CD4-positive, alpha-beta T cell treated with Interleukin-4 for 1 hour (primary cell): ENCODE measurements at regions not wholly inside any gene's neighbourhood (a gene's known extent, or its start where the extent isn't known, plus 50 kb on each side); places are given as distances from the start of the nearest gene placed in this dataset.
"Not testable (repeated sequence)": the region's sequence is repeated elsewhere in the genome, so short reads cannot be mapped to it uniquely, and the experiment has no call there.

ENCODE experiments used
- DNase-seq, 2 donors: peaks; one replicate each; pipeline ENCODE4 v3.0.0-alpha.2; 2020 to 2022

DNA sequence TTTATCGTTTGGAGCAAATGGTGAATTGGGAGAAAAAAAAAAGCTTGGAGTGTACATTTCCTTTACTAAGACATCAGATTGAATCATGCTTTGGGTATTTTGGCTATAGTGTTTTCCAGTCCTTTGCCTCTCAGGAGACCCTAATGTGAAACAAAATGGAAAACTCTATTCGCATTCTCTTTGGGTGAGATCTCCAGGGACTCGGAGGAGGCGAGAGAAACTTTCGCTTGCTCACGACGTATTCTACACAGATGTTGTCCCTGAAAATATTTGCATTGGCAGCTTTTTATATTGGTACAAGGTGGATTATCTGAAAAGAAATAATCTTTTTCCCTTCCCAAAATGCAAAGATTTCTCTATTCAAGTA, 1240.1 kb upstream of the WWC1 start:
- no peak for DNase-seq

DNA sequence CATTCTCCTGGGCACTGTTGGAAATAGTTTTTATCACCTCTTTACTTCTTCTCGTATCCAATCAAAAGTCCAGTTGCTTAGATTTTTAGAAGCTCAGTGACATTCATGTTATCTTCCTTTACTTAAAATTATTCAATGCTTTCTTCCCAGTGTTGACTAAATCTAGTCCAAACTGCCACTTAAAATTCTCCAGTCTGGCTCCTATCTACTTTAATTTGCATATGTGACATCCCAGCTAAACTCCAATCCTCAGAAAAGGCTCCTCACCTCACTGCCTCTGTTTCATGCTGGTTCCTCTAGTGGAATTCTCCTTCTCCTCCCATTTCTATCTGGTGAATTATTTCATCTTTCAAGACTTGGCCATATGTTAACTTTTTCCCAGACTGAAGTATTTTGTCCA, 1238.7 kb upstream of the WWC1 start:
- DNase-seq = no peak

DNA sequence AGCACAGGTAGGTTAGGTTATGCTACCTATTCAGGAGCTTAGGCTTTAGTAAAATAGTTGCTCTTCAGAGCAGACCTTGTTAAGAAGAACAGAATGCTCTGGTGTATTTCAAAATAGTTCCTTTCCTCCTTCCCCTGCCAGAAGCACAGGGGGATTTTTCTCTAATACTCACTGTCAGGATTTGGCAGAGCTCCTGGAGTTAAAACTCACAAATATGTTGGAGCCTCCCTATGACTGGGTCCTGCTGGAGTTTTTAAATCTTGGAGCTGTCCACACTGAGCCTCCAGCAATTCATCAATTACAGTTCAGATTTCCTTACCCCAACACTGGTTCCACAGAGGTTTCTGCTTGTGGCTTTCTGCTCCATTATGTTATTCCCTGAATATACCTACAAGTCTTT, 1233.8 kb upstream of the WWC1 start:
- no peak for DNase-seq

DNA sequence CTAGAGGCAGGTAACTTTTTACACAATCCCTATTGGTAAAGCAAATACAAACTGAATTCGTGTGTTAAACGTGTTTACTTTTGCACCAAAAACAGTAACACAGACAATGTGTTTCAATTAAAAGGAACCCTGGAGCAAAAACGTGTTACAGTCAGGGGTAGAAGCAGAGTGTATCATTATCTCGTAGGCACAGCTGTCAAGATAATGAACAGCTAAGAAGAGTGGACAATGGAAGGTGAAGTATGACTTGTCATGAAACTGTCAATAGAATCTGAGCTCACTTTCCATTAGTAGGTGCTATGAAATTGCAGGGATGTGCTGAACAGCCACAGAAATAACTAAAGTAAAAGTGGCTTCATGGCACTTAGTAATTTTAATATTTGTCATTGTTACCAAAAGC, 1229.8 kb upstream of the WWC1 start:
- no peak for DNase-seq

DNA sequence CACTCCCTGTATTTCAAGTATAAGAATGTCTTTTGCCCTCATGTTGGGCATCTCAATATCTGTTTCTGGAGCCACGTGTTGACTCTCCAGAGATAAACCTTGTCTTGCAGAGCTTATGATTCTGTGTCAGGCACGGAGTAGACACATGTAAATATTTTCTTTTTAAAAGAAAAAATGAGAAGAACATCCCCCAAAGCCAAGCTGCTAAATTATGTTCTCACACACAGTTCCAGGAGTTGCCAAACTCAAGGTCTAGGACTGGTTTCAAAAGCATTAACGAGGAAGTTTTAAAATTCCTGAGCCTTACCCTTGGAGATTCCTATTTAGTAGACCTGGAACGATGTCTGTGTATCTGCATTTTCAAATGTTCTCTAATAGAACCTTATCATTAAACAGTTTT, 1228.3 kb upstream of the WWC1 start:
- DNase-seq = no peak

DNA sequence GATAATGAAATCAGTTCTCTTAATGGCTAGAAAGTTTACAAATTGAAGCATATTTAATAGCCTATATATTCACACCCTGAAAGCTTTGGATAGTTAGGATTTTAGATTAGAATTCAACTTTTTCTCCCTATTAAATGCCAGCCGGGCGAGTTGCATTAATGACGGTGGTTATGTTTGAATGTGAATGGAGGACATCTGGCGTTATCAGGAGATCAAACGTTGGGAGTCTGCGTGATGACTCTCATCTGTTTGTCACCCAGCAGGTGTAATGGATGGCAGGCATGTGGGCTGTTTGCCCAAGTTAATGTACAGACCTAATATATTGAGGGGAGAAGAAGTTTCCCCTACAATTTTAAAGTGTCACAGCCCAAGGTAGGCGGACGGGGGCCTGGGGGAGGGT, 1227.7 kb upstream of the WWC1 start:
- no peak for DNase-seq

DNA sequence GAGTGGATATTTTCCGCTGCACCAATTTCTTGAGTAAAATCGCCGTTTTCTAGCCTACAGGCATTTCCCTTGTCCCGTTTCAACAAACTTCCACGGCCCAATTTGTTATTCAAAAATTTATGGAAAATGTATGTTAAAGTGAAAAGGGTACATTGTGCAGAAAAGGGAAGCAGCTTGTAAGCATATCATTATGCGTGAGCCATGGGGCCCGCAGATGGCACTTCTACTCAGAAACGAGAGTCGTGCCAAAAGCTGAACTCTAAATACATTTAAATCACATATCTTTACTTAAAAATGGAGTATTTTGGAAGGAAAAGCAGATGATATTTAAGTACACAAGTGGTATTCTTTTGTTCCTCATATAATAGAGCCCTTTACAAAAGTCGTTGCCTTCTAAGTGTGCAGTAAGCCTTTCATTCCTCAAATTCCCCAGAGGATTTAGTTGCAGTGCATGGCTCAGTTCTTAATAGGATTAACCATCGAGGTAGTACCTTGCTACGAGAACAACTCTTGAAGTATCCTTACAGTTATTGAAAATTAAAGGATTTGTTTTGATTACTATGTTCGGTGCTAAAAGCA, 1227.2 kb upstream of the WWC1 start:
- no peak for DNase-seq

DNA sequence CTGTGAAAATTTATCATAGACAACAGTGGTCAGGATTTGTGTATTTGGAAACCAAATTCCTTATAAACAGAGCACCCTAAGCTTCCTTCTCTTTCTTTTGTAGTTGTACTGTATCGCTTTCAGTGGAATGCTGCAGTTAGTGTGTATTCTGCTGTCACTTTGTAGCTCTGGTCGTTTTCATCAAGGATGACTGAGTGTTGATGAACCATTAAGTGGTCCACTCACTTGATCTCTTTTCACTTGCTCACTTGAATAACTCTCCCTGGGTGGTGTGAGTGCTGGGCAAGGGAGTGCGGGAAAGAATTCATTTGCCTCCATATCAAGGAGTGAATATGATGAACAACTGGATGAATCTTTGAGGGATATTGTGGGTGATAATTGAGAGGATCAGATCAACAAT, 1225.7 kb upstream of the WWC1 start:
- DNase-seq = no peak

DNA sequence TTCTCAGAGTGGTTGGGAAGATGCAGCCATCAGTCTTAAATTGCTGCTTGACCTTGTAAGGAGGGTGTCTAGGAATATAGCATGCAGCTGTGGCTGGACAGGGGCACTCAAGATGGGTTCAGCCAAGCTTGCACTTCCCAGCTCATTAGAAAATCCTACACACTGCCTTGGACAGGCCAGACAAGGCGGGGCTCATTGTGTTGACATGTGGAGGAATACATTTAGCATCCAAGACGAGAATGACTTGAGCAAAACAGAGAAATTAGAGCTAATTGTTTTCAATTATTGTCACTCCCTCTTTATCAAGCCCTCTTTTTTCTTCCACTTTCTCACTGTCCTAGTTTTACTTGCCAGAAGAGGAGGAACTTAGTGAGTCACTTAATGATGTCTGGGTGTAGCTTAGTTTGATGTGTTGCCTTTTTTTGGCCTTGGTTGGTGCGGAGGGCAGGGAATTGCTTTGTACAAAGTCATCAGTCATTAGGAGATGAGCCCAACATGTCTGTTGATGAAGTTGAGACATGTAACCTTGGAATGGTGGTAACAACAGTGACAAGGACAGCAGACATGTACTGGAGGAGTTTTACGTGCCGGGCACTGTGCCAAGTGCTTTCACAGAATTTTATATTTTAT, 1219.3 kb upstream of the WWC1 start:
- DNase-seq = no peak

DNA sequence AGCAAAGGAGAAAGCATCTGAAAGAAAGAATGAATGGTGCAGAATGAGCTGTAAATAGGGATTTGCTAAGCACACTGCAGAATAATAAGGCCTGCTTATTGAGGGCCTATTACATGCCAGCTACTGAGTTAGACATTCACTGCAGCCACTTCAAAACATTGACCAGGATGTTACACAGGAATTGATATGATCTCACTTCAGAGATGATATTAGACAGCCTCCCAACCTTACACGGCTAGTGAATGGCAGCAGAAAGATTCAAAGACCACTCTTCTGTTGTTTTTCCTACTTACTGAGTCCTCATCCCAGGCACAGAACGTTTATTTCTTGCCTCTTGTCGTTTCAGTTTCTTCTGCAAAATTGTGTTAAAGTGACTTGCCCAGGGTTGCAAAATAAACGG, 1209.9 kb upstream of the WWC1 start:
- DNase-seq = no peak

DNA sequence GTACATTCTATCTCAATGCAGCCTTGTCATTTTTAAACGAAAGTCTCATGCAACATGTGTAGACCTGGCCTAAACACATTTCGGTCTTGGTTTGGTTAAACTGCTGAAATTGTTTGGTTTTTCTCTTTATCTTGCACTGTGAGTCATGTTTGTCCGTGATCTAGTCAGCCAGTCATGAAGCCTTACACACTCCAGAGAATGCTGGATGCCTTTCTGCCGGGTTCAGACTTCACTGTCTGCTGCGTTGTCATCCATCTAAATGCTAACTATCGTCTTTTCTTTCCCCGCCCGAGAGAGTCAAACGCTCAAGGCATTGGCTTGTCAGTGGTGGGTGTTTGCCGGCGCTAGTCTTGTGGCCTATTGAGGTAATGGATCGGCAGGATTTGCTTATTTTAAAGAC, 1194.6 kb upstream of the WWC1 start:
- no peak for DNase-seq

DNA sequence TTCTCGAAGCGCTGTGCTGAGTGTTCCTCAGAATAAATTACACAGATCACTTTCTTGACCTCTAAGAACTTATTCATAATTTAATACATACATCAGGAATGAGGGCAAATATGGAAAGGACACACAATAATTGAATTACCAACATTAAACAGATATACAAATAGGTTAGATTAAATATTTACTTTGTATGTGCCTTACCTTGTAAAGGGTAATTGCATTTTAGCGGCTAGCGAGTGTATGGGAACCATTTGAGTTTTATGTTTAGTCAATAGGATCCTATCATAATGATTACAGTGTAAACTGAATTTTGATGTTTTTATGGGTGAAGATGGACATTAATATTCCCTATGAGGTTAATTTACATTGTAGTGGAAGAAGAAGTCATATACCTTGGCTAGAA, 1187.1 kb upstream of the WWC1 start:
- DNase-seq = no peak

DNA sequence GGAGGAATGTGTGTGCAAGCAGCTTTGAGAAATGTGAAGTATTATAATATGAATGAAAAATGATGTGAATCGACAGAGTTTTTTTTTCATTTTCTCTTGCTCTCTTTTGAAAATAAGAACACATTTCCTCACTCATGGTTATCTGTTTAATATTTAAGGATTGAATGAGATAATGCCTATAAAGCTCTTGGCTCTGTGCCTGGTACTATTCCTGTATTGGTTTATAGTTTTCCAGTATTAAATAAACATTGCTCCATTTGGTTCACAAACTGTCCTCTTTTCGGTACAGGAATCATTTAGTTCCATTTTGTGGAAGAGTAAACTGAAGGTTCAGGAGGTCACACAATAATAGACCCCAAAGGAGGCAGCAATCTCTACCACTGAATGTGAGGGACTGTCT, 1185.5 kb upstream of the WWC1 start:
- no peak for DNase-seq

DNA sequence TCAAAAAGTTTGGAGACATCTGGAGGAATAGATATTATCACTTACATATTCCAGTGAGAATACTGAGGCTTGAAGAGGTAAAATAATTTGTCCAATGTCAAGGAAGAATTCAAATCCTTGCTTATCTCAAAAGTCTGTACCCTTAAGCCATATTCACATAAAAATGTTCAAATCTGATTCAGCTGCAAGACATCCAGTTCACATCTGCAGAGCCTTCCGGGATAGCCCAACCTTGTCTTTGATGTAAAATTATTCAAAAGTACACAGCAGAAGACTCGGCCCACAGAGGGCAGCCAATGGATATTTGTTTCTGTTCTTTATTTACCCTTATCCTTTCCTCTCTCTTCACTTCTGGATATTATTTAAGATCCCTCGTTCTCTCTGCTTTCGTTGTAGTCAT, 1183.8 kb upstream of the WWC1 start:
- DNase-seq = no peak

DNA sequence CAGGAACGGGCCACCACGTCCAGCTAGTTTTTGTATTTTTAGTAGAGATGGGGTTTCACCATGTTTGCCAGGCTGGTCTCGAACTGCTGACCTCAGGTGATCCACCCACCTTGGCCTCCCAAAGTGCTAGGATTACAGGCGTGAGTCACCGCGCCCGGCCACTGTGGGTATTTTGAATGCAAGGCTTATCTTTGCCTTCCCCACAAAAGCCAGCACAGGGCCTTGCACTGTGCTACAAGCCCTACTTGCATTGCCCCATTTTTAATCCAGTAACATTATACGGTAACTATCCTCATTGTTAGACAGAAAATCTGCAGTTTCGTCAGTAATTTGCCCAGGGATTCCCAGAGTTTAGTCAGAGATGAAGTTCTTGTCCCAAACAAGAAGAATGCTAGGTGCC, 1183.2 kb upstream of the WWC1 start:
- not testable (repeated sequence) for DNase-seq

DNA sequence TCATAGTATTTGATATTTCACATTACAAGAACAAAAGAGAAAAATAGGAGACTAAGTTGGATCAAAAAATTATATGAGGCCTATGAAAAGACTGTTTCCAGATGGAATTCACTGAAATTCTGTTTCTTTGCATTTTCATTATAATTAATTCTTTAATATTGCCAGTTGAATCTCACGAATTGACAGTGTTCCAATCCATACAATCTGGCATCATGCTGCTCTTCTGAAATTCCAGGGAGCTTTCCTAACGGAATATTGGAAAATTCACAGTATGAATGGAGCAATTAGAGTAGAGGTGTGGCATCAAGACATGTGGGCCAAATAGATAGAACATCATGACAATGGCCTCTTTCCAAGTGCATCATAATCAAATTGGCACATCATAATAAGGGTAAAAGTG, 1178.9 kb upstream of the WWC1 start:
- DNase-seq = no peak

DNA sequence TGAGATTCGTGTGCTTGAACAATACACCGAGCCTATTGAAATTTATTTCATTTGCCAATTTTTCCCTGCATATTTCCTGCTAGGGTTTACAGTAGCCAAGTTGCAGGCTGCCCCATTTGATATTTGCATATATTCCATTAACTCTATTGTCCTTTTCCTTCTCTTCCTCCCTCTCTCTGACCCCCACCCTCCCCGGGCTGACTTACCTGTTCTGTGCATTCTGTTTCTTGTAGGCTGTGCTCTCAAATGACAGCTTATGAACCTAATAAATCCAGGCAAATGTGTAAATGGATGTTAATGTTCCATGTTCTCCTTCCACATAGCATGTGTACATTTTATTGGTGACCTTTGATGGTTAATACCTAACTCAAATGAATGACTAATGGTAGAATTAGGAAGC, 1169.2 kb upstream of the WWC1 start:
- DNase-seq = no peak

DNA sequence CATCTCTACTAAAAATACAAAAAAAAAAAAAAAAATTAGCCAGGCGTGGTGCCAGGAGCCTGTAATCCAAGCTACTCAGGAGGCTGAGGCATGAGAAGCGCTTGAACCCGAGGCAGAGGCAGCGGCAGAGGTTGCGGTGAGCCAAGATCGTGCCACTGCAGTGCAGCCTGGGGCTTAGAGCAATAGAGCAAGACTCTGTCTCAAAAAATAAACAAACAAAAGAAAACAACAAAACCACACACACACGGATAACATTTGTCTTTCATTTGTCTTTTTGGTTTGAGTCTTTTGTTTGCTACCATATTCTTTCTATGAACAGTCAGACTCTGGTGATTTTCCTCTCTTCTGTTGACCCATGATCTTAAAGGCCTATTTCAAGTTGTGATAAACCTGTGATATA, 1168.3 kb upstream of the WWC1 start:
- no peak for DNase-seq

DNA sequence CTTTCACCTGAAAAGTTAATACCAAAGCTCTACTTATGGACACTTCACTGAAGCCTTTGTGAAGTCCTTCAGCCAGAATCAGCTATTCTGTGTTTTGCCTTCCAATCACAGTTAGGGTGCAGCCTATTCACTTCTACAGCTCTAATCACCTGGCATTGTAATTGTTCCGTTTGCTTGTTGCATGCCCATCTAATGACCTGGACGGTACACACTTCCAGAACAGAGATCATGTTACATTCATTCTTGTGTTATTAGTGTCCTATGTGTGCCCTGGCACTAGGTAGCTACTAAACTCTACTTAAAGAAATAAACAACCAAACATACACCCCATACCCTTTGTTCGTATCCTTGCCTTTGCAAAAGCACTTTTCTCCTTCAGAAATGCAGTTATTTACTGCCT, 1162.9 kb upstream of the WWC1 start:
- DNase-seq = no peak

DNA sequence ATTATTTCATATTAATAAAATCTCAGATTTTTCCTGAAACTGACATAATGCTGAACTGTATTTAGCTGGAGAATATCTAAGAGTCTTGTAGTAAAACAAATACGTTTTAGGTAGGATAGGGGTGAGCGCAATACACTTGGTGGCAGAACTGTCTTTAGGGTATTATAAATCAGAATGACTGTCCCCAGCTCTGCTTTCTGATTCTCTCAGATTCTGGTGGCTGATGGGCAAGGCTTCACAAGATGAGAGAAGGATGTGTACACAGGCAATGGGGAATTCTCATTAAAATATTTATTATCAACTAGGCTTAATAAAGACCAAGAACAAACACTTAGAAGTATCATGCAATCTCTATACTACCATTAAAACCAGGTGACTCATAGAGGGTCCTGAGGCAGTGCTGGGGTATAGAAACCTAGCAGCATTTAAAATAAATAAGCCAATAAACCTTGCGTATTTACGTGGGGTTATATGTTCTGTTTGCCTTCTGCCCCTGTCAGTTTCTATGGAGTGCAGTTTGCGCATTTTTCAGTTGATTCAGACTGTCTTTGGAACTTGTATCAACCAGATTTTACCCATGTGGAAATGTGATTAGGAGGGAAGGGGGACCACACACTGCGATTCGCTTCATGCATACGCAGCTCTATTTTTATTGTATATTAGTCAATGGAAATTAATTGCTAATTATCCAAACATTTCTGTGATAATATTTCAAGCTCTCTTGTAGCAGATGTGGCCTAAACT, 1150.7 kb upstream of the WWC1 start:
- DNase-seq = no peak

DNA sequence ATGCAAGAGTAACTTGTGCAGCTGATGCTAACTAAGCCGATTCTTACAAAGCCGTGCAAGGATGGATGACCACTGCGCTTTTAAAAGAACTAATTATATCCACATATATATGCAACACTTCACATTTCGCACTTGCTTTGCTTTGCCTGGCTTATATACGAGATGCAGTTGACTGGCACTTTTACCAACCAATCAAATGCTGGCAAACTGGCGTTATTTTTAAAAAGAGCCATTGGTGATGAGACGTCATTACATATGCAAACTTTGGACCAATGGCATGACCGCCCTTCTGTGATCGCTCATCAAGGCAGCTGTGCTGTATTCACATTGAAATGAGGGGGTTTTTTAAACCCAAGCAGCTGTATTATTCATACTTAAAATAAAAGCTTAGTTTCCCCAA, 1147.7 kb upstream of the WWC1 start:
- no peak for DNase-seq

DNA sequence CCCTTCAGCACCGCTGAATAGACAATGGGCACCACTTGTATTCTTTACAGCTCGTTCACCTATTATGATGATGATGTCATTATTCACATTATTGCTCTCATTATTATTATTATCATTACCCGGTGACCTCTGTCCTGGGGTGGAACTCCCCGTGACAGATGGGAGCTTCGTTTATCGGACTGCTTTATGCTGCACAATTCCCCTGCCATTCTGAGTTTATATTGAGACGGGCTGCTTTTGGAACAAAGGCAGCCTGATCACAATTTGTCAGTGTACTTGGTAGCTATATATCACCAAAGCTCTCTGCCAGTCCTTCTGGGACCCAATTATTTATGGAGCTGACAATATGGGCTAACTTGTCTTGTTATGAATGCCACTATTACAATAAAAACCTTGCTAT, 1145.6 kb upstream of the WWC1 start:
- DNase-seq = no peak

DNA sequence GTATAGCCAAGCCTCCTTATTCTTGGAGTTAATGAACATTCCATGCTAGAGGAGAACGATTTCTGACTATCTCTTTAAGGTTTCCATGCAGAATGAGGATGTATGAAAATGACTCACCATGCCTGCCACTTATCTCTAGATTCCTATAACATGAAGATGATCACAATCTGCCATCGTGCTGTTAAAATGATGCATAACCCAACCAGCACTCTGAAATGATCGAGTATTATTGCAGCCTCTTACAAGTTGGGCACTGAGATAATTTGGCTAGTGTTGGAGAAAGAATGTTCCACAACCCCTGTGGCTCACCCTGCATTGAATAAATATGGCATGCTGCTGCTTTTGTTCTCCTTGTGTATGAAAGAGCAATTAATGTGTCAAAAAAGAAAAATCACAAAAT, 1143.6 kb upstream of the WWC1 start:
- DNase-seq = no peak

DNA sequence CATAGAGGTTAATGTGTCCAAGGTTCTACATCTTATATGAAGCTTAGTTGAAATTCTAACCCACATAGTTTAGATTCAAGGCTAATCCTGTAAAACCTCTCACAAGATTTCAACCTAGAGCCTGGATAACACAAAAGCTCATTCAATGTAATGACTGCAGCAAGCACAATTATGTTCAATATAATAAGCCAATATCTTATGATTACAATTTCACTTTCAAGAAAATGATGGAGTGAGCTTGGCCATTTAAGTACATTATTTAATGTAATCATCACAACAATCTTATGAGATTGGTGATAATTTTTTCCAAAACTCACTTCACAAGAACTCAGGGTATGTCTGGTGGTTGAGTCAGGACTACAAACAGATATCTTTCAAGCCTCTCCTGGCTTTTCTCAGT, 1140.8 kb upstream of the WWC1 start:
- DNase-seq = no peak

DNA sequence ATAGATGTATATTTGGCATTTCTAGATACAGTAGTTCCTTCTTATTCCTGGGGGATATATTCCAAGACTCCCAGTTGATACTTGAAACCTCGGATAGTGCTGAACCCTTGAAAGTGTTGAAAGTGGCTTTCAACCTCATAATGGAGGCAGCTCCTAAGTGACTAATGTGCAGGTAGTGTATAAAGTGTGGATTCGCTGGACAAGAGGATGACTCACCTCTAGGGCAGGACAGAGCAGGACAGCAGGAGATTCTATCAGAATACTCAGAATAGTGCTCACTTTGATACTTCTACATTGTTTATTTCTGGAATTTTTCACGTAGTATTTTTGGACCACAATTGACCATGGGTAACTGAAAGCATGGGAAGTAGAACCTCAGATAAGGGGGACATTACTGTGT, 1138.9 kb upstream of the WWC1 start:
- no peak for DNase-seq
